ENCODE measurements at regions not wholly inside any gene's neighbourhood (a gene's known extent, or its start where the extent isn't known, plus 50 kb on each side); places are given as distances from the start of the nearest gene placed in this dataset.

GRCh38 chr15:46014532-46014931, 379.7 kb downstream of the SQOR start:
- H3K9me3 ChIP-seq, result no peaks in the 10 kb centered on the region
- no peaks in the 10 kb centered on the region for H3K4me1 ChIP-seq (ENCODE audit: insufficient read depth)
- no peak overlapping the region for H3K4me3 ChIP-seq
- intact Hi-C loops (cut with DNase I), result no loop called here
- TF ChIP-seq EP300 (IDR thresholded peaks at IDR 0.05) (no peak), POLR2A (IDR thresholded peaks at IDR 0.05) (no peak), CTCF (IDR thresholded peaks at IDR 0.05) (no peak)
- H3K36me3 ChIP-seq, result no peaks in the 10 kb centered on the region
- H3K27me3 ChIP-seq, result no peaks in the 10 kb centered on the region
- H3K27ac ChIP-seq, result no peak overlapping the region
- 84 to 97% (median 85%) methylated on average over 3 of the region's 3 CpGs for WGBS, 3 donors
- DNase-seq, result no peak

DNA sequence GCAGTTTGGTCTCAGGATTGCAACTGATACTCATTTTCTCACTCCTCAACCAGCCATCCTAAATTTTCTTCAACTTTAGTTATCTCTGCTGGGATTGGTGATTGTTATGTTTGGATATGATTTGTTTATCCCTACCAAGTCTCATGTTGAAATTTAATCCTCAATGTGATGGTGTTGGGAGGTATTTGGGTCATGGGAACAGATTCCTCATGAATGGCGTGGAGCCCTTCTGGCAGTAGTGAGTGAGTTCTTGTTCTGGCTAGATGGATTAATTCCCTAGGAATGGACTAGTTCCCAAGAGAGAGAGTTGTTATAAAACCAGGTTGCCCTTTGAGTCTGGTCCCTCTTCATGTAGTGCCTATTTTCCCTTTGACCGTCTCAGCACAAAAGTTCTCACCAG, 399.9 kb downstream of the SQOR start:
- H3K4me3 ChIP-seq, result no peak overlapping the region
- DNase-seq, result no peak
- 75 to 84% (median 79%) methylated on average over 2 of the region's 2 CpGs for WGBS, 3 donors
- no peaks in the 10 kb centered on the region for H3K9me3 ChIP-seq
- no peak overlapping the region for H3K27ac ChIP-seq
- H3K27me3 ChIP-seq, result no peaks in the 10 kb centered on the region
- no peaks in the 10 kb centered on the region for H3K4me1 ChIP-seq (ENCODE audit: insufficient read depth)
- TF ChIP-seq POLR2A (IDR thresholded peaks at IDR 0.05) (no peak), EP300 (IDR thresholded peaks at IDR 0.05) (no peak), CTCF (IDR thresholded peaks at IDR 0.05) (no peak)
- no peaks in the 10 kb centered on the region for H3K36me3 ChIP-seq
- intact Hi-C loops (cut with DNase I), result no loop called here

DNA sequence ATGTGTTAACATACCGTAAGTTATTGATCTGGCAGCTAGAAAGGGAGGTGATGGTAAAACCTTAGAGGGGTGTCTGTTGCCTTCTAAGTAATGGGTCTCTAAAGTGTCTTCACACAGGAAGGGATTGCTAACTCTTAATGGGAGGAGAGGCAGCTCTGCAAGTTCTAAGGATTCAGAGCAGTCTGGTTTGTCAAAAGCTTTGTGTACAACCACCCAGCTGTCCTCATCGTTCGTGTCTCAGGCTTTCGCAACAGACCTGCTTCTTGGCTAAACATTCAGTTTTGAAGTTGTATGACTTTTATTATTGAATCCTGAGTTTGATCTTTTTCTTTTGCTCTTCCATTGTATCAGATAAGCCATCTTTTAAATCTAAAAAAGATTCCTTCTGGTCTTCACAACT, 404.9 kb downstream of the SQOR start:
- H3K36me3 ChIP-seq, result no peaks in the 10 kb centered on the region
- H3K27ac ChIP-seq, result no peak overlapping the region
- no peaks in the 10 kb centered on the region for H3K27me3 ChIP-seq
- no peaks in the 10 kb centered on the region for H3K9me3 ChIP-seq
- no peak for TF ChIP-seq EP300 (IDR thresholded peaks at IDR 0.05)
- TF ChIP-seq POLR2A (IDR thresholded peaks at IDR 0.05), result no peak
- no peak for TF ChIP-seq CTCF (IDR thresholded peaks at IDR 0.05)
- no peak overlapping the region for H3K4me3 ChIP-seq
- DNase-seq, result no peak
- 76 to 83% (median 81%) methylated on average over 4 of the region's 4 CpGs for WGBS, 3 donors
- intact Hi-C loops (cut with DNase I), result no loop called here
- no peaks in the 10 kb centered on the region for H3K4me1 ChIP-seq (ENCODE audit: insufficient read depth)

- TF ChIP-seq EP300 (IDR thresholded peaks at IDR 0.05), result no peak
- TF ChIP-seq POLR2A (IDR thresholded peaks at IDR 0.05), result no peak
- TF ChIP-seq CTCF (IDR thresholded peaks at IDR 0.05), result no peak
- H3K36me3 ChIP-seq, result no peaks in the 10 kb centered on the region
- intact Hi-C loops (cut with DNase I), result no loop called here
- H3K4me3 ChIP-seq, result no peak overlapping the region
- H3K9me3 ChIP-seq, result no peaks in the 10 kb centered on the region
- no peaks in the 10 kb centered on the region for H3K4me1 ChIP-seq (ENCODE audit: insufficient read depth)
- no peak for DNase-seq
- no peaks in the 10 kb centered on the region for H3K27me3 ChIP-seq
- no peak overlapping the region for H3K27ac ChIP-seq
- 78 to 89% (median 82%) methylated on average over 5 of the region's 5 CpGs for WGBS, 3 donors
These were observed 407.1 kb downstream of the SQOR start for GRCh38 chr15:46041905-46042304.
